H9 (cell line): ENCODE measurements at regions not wholly inside any gene's neighbourhood (a gene's known extent, or its start where the extent isn't known, plus 50 kb on each side); places are given as distances from the start of the nearest gene placed in this dataset.

Source experiments
- DNase-seq: peaks from one replicate; pipeline ENCODE4 v3.0.0-alpha.2; 2017
- H2AFZ ChIP-seq: one replicate; pipeline ENCODE4 v1.6.1; 2013; ENCODE audit warnings: mild to moderate bottlenecking, low read length, control low read depth, moderate library complexity
- H2AK5ac ChIP-seq: 2 replicates; pipeline ENCODE4 v1.6.1; 2013; ENCODE audit warnings: low read length, control low read depth, mixed read lengths; ENCODE audit not compliant: insufficient read length
- H2BK120ac ChIP-seq: one replicate; pipeline ENCODE4 v1.6.1; 2013; ENCODE audit warnings: low read depth, mild to moderate bottlenecking, low read length, control low read depth, inconsistent platforms; ENCODE audit not compliant: poor library complexity, severe bottlenecking
- H2BK12ac ChIP-seq: 2 replicates; pipeline ENCODE4 v1.6.1; 2013; ENCODE audit warnings: low read length, control low read depth, mixed read lengths, low read depth; ENCODE audit not compliant: insufficient read length
- H2BK15ac ChIP-seq: 2 replicates; pipeline ENCODE4 v1.6.1; 2013; ENCODE audit warnings: low read depth, low read length, control low read depth
- H2BK20ac ChIP-seq: one replicate; pipeline ENCODE4 v1.6.1; 2013; ENCODE audit warnings: low read depth, mild to moderate bottlenecking, low read length, control low read depth, inconsistent platforms; ENCODE audit not compliant: poor library complexity, severe bottlenecking
- H2BK5ac ChIP-seq: 2 replicates; pipeline ENCODE4 v1.6.1; 2013; ENCODE audit warnings: low read length, control low read depth, mixed read lengths; ENCODE audit not compliant: insufficient read length
- H3K14ac ChIP-seq: 2 replicates; pipeline ENCODE4 v1.6.1; 2013; ENCODE audit warnings: low read length, control low read depth; ENCODE audit not compliant: insufficient read depth
- H3K18ac ChIP-seq: 2 replicates; pipeline ENCODE4 v1.6.1; 2013; ENCODE audit warnings: low read depth, mild to moderate bottlenecking, mixed read lengths, low read length, control low read depth; ENCODE audit not compliant: insufficient read length
- H3K23ac ChIP-seq: 2 replicates; pipeline ENCODE4 v1.6.1; 2013; ENCODE audit warnings: low read length, control low read depth, mixed read lengths, low read depth; ENCODE audit not compliant: insufficient read length
- H3K23me2 ChIP-seq: 2 replicates; pipeline ENCODE4 v1.6.1; 2013; ENCODE audit warnings: low read depth, mild to moderate bottlenecking, mixed read lengths, low read length, control low read depth; ENCODE audit not compliant: insufficient read length, poor library complexity, severe bottlenecking
- H3K27ac ChIP-seq: 2 replicates; pipeline ENCODE4 v1.5.1; 2013; ENCODE audit warnings: low read length, control low read depth, mixed read lengths, low read depth; ENCODE audit not compliant: insufficient read length
- H3K27me3 ChIP-seq: 2 replicates; pipeline ENCODE4 v1.6.1; 2013; ENCODE audit warnings: low read length, control low read depth, inconsistent platforms; ENCODE audit not compliant: insufficient read depth
- H3K4ac ChIP-seq: 2 replicates; pipeline ENCODE4 v1.6.1; 2013; ENCODE audit warnings: low read depth, mild to moderate bottlenecking, control low read depth, inconsistent platforms, low read length, moderate library complexity
- H3K4me1 ChIP-seq: 2 replicates; pipeline ENCODE4 v1.6.1; 2013; ENCODE audit warnings: low read length, control low read depth, inconsistent platforms; ENCODE audit not compliant: insufficient read depth
- H3K4me2 ChIP-seq: 2 replicates; pipeline ENCODE4 v1.6.1; 2013; ENCODE audit warnings: low read length, control low read depth, mixed read lengths; ENCODE audit not compliant: insufficient read length, insufficient read depth
- H3K56ac ChIP-seq: 2 replicates; pipeline ENCODE4 v1.6.1; 2013; ENCODE audit warnings: low read depth, mild to moderate bottlenecking, mixed read lengths, low read length, control low read depth; ENCODE audit not compliant: insufficient read length
- H3K79me1 ChIP-seq: 2 replicates; pipeline ENCODE4 v1.6.1; 2013; ENCODE audit warnings: low read depth, mild to moderate bottlenecking, moderate library complexity, low read length, control low read depth, inconsistent platforms; ENCODE audit not compliant: insufficient read depth, poor library complexity, severe bottlenecking
- H3K79me2 ChIP-seq: 2 replicates; pipeline ENCODE4 v1.6.1; 2013; ENCODE audit warnings: low read length, control low read depth, inconsistent platforms; ENCODE audit not compliant: insufficient read depth
- H3K9ac ChIP-seq: 2 replicates; pipeline ENCODE4 v1.6.1; 2013; ENCODE audit warnings: low read length, control low read depth, mixed read lengths; ENCODE audit not compliant: insufficient read length; ENCODE audit errors: extremely low read depth
- H3K9me3 ChIP-seq: one replicate; pipeline ENCODE4 v1.6.1; 2013; ENCODE audit warnings: low read depth, low read length, inconsistent platforms; ENCODE audit not compliant: control insufficient read depth
- H3T11ph ChIP-seq: one replicate; pipeline ENCODE4 v1.6.1; 2013; ENCODE audit warnings: mild to moderate bottlenecking, low read length, control low read depth, inconsistent platforms
- H4K20me1 ChIP-seq: one replicate; pipeline ENCODE4 v1.6.1; 2013; ENCODE audit not compliant: control insufficient read depth, insufficient read length, insufficient read depth
- H4K5ac ChIP-seq: 2 replicates; pipeline ENCODE4 v1.6.1; 2013; ENCODE audit warnings: low read depth, mild to moderate bottlenecking, mixed read lengths, low read length, control low read depth; ENCODE audit not compliant: insufficient read length
- H4K8ac ChIP-seq: replicated peaks from 2 replicates; pipeline ENCODE4 v1.6.1; 2013; ENCODE audit warnings: low read length, control low read depth, mixed read lengths, low read depth; ENCODE audit not compliant: insufficient read length
- H4K91ac ChIP-seq: 2 replicates; pipeline ENCODE4 v1.6.1; 2013; ENCODE audit warnings: low read depth, mild to moderate bottlenecking, moderate library complexity, mixed read lengths, low read length, control low read depth; ENCODE audit not compliant: insufficient read length
- H3K27ac Mint-ChIP-seq, 3 experiments: 2 replicates in 2 of 3; 3 replicates in 1 of 3; pipeline ENCODE4 v1.8.0; 2020 to 2021; ENCODE audit warnings: mixed read lengths in 3 of 3, mild to moderate bottlenecking in 1 of 3, moderate library complexity in 1 of 3
- H3K27me3 Mint-ChIP-seq: 2 replicates; pipeline ENCODE4 v1.8.0; 2021; ENCODE audit warnings: low read depth, mild to moderate bottlenecking, moderate library complexity, mixed read lengths
- H3K36me3 Mint-ChIP-seq, 3 experiments: 2 replicates in 2 of 3; 3 replicates in 1 of 3; pipeline ENCODE4 v1.8.0; 2020 to 2021; ENCODE audit warnings: low read depth in 3 of 3, mixed read lengths in 3 of 3; ENCODE audit not compliant: insufficient read depth in 1 of 3
- H3K4me1 Mint-ChIP-seq, 2 experiments: 2 replicates each; pipeline ENCODE4 v1.8.0; 2020; ENCODE audit warnings: mixed read lengths in 2 of 2
- H3K4me3 Mint-ChIP-seq, 2 experiments: 2 replicates in 1 of 2; 3 replicates in 1 of 2; pipeline ENCODE4 v1.8.0; 2020 to 2021; ENCODE audit warnings: mild to moderate bottlenecking in 2 of 2, mixed read lengths in 2 of 2, moderate library complexity in 1 of 2
- H3K9me3 Mint-ChIP-seq, 2 experiments: 2 replicates in 1 of 2; 3 replicates in 1 of 2; pipeline ENCODE4 v1.8.0; 2020; ENCODE audit warnings: mild to moderate bottlenecking in 2 of 2, mixed read lengths in 2 of 2, moderate library complexity in 1 of 2
- WGBS: extraction: QIAGEN DNeasy Blood & Tissue Kit; methylation state at CpG from one replicate; pipeline ENCODE4 v1.1.7; 2013; ENCODE audit warnings: missing lambda C conversion rate, low lambda C conversion rate, mixed read lengths; ENCODE audit not compliant: insufficient read length; ENCODE audit errors: extremely low coverage; 5-methylcytosine and 5-hydroxymethylcytosine counted together
- TF ChIP-seq, protein P1 (sequence below): fragments of 200-600 bp; sonication (generic); conservative IDR thresholded peaks from 3 replicates; pipeline ENCODE4 v1.8.0; 2021; ENCODE audit warnings: antibody characterized with exemption, mild to moderate bottlenecking

- Histone ChIP-seq H2BK5ac (no peak overlapping the region), H3K14ac (no peak overlapping the region), H3K4me2 (no peak overlapping the region), H3K9me3 (no peaks in the 10 kb centered on the region), H4K91ac (no peak overlapping the region), H2BK20ac (no peak overlapping the region), H4K5ac (no peak overlapping the region), H4K8ac (no peak overlapping the region), H3K23ac (no peak overlapping the region), H2AK5ac (no peak overlapping the region), H4K20me1 (no peaks in the 10 kb centered on the region), H2BK15ac (no peak overlapping the region), H3K79me1 (no peaks in the 10 kb centered on the region), H2AFZ (no peak overlapping the region), H2BK12ac (no peak overlapping the region), H3K4me1 (no peaks in the 10 kb centered on the region), H3K27ac (no peak overlapping the region), H3K27me3 (no peaks in the 10 kb centered on the region), H3K18ac (no peak overlapping the region), H3K4ac (no peak overlapping the region), H3K56ac (no peak overlapping the region), H3K9ac (no peak overlapping the region), H3K79me2 (no peaks in the 10 kb centered on the region), H3T11ph (no peak overlapping the region), H2BK120ac (no peak overlapping the region), H3K23me2 (no peaks in the 10 kb centered on the region)
- no peak for DNase-seq
- H3K36me3 Mint-ChIP-seq: no peaks in the 10 kb centered on the region
- no peaks in the 10 kb centered on the region for H3K27me3 Mint-ChIP-seq
- TF ChIP-seq, protein P1, sequence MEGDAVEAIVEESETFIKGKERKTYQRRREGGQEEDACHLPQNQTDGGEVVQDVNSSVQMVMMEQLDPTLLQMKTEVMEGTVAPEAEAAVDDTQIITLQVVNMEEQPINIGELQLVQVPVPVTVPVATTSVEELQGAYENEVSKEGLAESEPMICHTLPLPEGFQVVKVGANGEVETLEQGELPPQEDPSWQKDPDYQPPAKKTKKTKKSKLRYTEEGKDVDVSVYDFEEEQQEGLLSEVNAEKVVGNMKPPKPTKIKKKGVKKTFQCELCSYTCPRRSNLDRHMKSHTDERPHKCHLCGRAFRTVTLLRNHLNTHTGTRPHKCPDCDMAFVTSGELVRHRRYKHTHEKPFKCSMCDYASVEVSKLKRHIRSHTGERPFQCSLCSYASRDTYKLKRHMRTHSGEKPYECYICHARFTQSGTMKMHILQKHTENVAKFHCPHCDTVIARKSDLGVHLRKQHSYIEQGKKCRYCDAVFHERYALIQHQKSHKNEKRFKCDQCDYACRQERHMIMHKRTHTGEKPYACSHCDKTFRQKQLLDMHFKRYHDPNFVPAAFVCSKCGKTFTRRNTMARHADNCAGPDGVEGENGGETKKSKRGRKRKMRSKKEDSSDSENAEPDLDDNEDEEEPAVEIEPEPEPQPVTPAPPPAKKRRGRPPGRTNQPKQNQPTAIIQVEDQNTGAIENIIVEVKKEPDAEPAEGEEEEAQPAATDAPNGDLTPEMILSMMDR: no peak
- H3K4me3 Mint-ChIP-seq: no peak overlapping the region
- H3K27ac Mint-ChIP-seq: no peak overlapping the region
- no CpG with 5 or more reads among the region's 1 CpG for WGBS
- H3K4me1 Mint-ChIP-seq: peaks cover 3 to 4% of the 10 kb centered on the region in 2 experiments
- H3K9me3 Mint-ChIP-seq: peaks cover 0 to 3% of the 10 kb centered on the region in 2 experiments; a peak in 2 of 5 replicates
These were observed 833.5 kb downstream of the KCNA4 start for GRCh38 chr11:29183301-29183700.
